Breast epithelium (tissue), 4 donors: ENCODE measurements at regions not wholly inside any gene's neighbourhood (a gene's known extent, or its start where the extent isn't known, plus 50 kb on each side); places are given as distances from the start of the nearest gene placed in this dataset.

ENCODE experiments used
- DNase-seq, 2 donors: peaks; one replicate each; pipeline ENCODE4 v3.0.0-alpha.2; 2019; ENCODE audit warnings: low spot score in 2 of 2
- H3K27ac ChIP-seq, 2 donors: fragments of 200-600 bp; sonication (generic) in 1 of 2; one replicate each; pipeline ENCODE4 v1.5.1; 2016 to 2019; ENCODE audit warnings: mild to moderate bottlenecking in 1 of 2
- H3K27me3 ChIP-seq, 2 donors: fragments of 200-600 bp; sonication (generic) in 1 of 2; one replicate each; pipeline versions ENCODE4 v1.5.1 to v1.6.0; 2017 to 2019; ENCODE audit warnings: control low read depth in 1 of 2, mild to moderate bottlenecking in 1 of 2
- H3K36me3 ChIP-seq: fragments of 200-600 bp; one replicate; pipeline ENCODE4 v1.5.1; 2019
- H3K4me1 ChIP-seq, 2 donors: fragments of 200-600 bp; sonication (generic); one replicate each; pipeline ENCODE4 v1.5.1; 2016 to 2019; ENCODE audit warnings: control low read depth in 1 of 2
- H3K4me3 ChIP-seq, 3 donors: fragments of 200-600 bp; sonication (generic); 1 replicate in 2 of 3; 2 replicates in 1 of 3; pipeline ENCODE4 v1.5.1; 2016 to 2019; ENCODE audit warnings: mild to moderate bottlenecking in 3 of 3, moderate library complexity in 2 of 3
- H3K9me3 ChIP-seq, 2 donors: fragments of 200-600 bp; sonication (generic) in 1 of 2; one replicate each; pipeline ENCODE4 v1.5.1; 2016 to 2019; ENCODE audit warnings: control low read depth in 1 of 2
- POLR2A ChIP-seq: fragments of 450-650 bp; IDR thresholded peaks from one replicate; pipeline ENCODE4 v1.6.1; 2016; ENCODE audit warnings: antibody characterized with exemption, mild to moderate bottlenecking, moderate library complexity
- POLR2AphosphoS5 ChIP-seq, 3 donors: sonication (generic); formaldehyde crosslinking; IDR thresholded peaks; one replicate each; pipeline ENCODE4 v1.6.1; 2017; ENCODE audit warnings: antibody characterized with exemption in 3 of 3
- intact Hi-C: fragments of 100-400 bp; cut with DNase I; formaldehyde crosslinking; loops from one replicate; pipeline ENCODE4 v1.15.1; 2023; ENCODE audit warnings: low total_unique reads
- TF ChIP-seq, protein P1 (sequence below), 3 donors: fragments of 450-650 bp; IDR thresholded peaks; one replicate each; pipeline ENCODE4 v1.5.1; 2016 to 2017; ENCODE audit warnings: antibody characterized with exemption in 3 of 3, mild to moderate bottlenecking in 3 of 3, moderate library complexity in 3 of 3

DNA sequence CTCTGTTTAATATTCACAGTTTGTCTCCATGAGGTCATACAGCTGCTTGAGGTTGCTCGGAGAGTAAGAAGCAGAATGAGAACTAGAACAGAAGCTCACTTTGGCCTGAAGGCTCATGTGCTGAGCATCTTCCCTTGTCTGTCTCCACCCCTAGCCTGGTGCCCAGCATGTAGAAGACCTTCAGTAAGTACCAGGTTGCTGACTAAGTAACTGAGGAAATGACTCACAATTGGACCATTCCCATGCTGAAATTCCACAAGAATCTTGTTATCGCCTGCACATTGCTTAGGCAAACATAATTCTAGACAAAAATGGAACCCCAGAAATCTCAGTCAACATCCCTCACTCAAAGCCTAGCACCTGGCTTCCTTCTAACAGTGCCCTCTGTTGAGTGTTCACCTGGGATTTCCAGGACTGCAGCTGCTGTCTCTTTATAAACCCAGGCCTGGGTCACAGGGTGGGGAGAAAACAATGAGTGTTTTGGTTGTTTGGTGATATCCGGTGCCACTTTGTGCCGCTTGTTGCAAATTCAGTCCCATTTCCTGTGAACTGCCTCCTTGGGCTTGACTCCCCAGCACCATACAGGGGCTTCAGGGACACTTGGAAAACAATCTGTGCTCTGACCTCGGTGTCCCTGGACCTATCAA, 406.8 kb downstream of the ETS1 start:
- H3K36me3 ChIP-seq: no peaks in the 10 kb centered on the region
- H3K4me3 ChIP-seq: no peak overlapping the region
- H3K27me3 ChIP-seq: no peaks in the 10 kb centered on the region
- no peak overlapping the region for H3K27ac ChIP-seq
- no peak for TF ChIP-seq POLR2AphosphoS5 (IDR thresholded peaks at IDR 0.05)
- no peak for TF ChIP-seq POLR2A
- TF ChIP-seq, protein P1, sequence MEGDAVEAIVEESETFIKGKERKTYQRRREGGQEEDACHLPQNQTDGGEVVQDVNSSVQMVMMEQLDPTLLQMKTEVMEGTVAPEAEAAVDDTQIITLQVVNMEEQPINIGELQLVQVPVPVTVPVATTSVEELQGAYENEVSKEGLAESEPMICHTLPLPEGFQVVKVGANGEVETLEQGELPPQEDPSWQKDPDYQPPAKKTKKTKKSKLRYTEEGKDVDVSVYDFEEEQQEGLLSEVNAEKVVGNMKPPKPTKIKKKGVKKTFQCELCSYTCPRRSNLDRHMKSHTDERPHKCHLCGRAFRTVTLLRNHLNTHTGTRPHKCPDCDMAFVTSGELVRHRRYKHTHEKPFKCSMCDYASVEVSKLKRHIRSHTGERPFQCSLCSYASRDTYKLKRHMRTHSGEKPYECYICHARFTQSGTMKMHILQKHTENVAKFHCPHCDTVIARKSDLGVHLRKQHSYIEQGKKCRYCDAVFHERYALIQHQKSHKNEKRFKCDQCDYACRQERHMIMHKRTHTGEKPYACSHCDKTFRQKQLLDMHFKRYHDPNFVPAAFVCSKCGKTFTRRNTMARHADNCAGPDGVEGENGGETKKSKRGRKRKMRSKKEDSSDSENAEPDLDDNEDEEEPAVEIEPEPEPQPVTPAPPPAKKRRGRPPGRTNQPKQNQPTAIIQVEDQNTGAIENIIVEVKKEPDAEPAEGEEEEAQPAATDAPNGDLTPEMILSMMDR (IDR thresholded peaks at IDR 0.05): no peak
- intact Hi-C loops: no loop called here
- H3K9me3 ChIP-seq: no peaks in the 10 kb centered on the region
- no peaks in the 10 kb centered on the region for H3K4me1 ChIP-seq
- DNase-seq: no peak

DNA sequence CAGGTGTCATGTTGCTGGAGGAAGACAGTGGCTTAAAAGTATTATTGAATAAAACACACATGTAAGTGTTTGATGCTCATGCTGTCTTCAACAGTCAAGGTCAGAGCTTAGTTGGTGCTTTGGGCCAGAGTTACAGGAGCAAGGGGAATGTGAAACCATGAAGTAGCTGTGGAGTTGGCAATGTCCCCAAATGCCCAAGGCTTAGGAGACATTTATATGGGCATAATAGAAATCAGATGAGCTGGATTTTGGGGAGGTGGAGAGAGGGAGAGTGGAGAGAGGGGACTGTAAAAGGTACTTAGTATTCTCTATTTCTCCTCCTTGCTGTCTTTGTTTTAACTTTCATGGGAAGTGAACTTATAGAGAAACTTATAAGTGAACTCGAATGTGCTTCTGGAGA, 407.8 kb downstream of the ETS1 start:
- Histone ChIP-seq H3K4me1 (no peaks in the 10 kb centered on the region), H3K9me3 (no peaks in the 10 kb centered on the region), H3K36me3 (no peaks in the 10 kb centered on the region), H3K4me3 (no peak overlapping the region), H3K27ac (peak overlapping the region in 1 of 2 donors; percentile 9), H3K27me3 (no peaks in the 10 kb centered on the region)
- intact Hi-C loops: loop anchor here (10.0 kb wide), 2 partner anchors 455 to 645 kb away; no protein-coding TSS in a partner anchor
- TF ChIP-seq, protein P1 (IDR thresholded peaks at IDR 0.05): no peak
- TF ChIP-seq POLR2AphosphoS5 (IDR thresholded peaks at IDR 0.05): no peak
- no peak for TF ChIP-seq POLR2A
- DNase-seq: no peak

DNA sequence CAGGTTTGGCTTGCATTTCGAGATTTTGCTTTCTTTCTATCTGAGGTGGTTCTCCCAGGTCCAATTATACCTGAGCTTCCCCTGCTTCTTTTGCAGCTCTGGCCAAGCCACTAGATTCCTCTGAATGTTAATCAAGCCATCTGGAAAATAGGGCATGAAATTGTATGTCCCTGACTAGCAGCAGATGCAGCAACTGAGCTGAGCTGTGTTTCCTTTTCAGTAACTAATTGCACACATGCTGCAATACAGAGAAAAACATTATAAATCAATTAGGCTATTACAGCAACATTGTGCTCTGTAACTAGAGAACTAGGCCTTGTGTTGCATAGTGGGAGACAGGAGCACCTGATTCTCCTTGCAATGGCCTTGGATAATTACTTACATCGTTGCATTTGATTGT, 408.3 kb downstream of the ETS1 start:
- Histone ChIP-seq H3K27me3 (no peaks in the 10 kb centered on the region), H3K36me3 (no peaks in the 10 kb centered on the region), H3K9me3 (no peaks in the 10 kb centered on the region), H3K27ac (no peak overlapping the region), H3K4me3 (no peak overlapping the region), H3K4me1 (no peaks in the 10 kb centered on the region)
- no peak for DNase-seq
- TF ChIP-seq POLR2AphosphoS5 (IDR thresholded peaks at IDR 0.05): no peak
- TF ChIP-seq, protein P1 (IDR thresholded peaks at IDR 0.05): no peak
- TF ChIP-seq POLR2A: no peak
- intact Hi-C loops: loop anchor here (10.0 kb wide), 2 partner anchors 456 to 646 kb away; no protein-coding TSS in a partner anchor

DNA sequence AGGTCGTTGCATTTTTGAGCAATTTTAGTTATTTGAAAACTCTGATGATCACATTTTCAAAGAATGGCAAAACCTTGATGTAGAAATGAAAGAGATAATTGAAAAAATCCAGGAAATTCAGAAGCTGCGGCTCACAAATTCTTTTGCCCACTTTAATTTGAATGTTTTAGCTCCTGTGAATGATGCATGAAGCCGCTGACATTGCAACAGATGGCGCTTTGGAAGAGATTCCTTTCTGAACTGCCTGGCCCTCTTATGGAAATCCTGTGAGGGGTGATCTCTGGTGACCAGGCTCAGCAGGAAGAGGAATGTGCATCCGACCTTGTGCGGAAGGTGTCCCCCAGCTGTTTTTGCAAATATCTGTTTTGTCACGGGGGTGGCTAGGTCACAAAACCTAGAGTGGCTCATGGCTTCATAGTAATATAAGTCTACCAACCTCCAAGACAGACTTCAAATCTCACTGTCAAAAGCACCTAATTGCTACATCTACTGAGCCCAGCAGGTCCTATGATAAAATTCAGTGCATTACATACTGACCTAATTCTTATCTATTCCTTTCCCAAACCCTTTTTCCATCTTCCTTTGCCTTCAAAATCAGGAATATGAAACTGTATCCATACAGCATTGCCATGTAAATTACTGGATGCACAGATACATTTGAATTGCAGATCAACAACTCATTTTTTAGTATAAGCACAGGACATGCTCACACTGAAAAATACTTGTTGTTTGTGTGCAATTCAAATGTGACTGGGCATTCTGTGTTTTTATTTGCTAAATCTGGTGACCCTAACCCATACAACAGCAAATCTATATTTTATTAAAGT, 412.7 kb downstream of the ETS1 start:
- DNase-seq: no peak
- H3K27ac ChIP-seq: no peak overlapping the region
- H3K36me3 ChIP-seq: no peaks in the 10 kb centered on the region
- no peak for TF ChIP-seq POLR2AphosphoS5 (IDR thresholded peaks at IDR 0.05)
- TF ChIP-seq, protein P1 (IDR thresholded peaks at IDR 0.05): no peak
- no peak for TF ChIP-seq POLR2A
- intact Hi-C loops: loop anchor here (10.0 kb wide), 2 partner anchors 460 to 650 kb away; no protein-coding TSS in a partner anchor
- H3K4me1 ChIP-seq: no peaks in the 10 kb centered on the region
- no peaks in the 10 kb centered on the region for H3K27me3 ChIP-seq
- no peak overlapping the region for H3K4me3 ChIP-seq
- H3K9me3 ChIP-seq: no peaks in the 10 kb centered on the region
